Urinary bladder (tissue), 3 donors: ENCODE measurements at regions not wholly inside any gene's neighbourhood (a gene's known extent, or its start where the extent isn't known, plus 50 kb on each side); places are given as distances from the start of the nearest gene placed in this dataset.
A peak's percentile ranks its signal among the peaks of the same experiment; 100 is the strongest.

ENCODE experiments used
- DNase-seq: peaks from one replicate; pipeline ENCODE4 v3.0.0-alpha.2; 2015; ENCODE audit errors: extremely low spot score
- H3K27ac ChIP-seq: one replicate; pipeline ENCODE4 v1.5.1; 2013; ENCODE audit warnings: low read depth, mild to moderate bottlenecking, moderate library complexity
- H3K36me3 ChIP-seq: one replicate; pipeline ENCODE4 v1.6.1; 2013; ENCODE audit warnings: mild to moderate bottlenecking, moderate library complexity; ENCODE audit not compliant: insufficient read depth
- H3K4me1 ChIP-seq: one replicate; pipeline ENCODE4 v1.6.1; 2013; ENCODE audit warnings: mild to moderate bottlenecking, moderate library complexity; ENCODE audit not compliant: insufficient read depth
- H3K4me3 ChIP-seq: one replicate; pipeline ENCODE4 v1.5.1; 2013; ENCODE audit warnings: low read depth, low read length
- WGBS: extraction: QIAGEN DNeasy Blood & Tissue Kit; methylation state at CpG from one replicate; pipeline ENCODE4 v1.1.7; 2013; 5-methylcytosine and 5-hydroxymethylcytosine counted together
- donor health status: healthy with polysubstance abuse.
- donor health status: healthy.

GRCh38 chr5:118565335-118565971 is 422.9 kb downstream of the DTWD2 start:
- Histone ChIP-seq H3K4me1 (no peaks in the 10 kb centered on the region), H3K4me3 (no peak overlapping the region), H3K36me3 (no peaks in the 10 kb centered on the region), H3K27ac (no peak overlapping the region)
- WGBS: 88% methylated on average over 12 of the region's 12 CpGs
- no peak for DNase-seq

GRCh38 chr5:118561971-118562370 is 426.4 kb downstream of the DTWD2 start:
- DNase-seq: no peak
- Histone ChIP-seq H3K4me1 (no peaks in the 10 kb centered on the region), H3K27ac (no peak overlapping the region), H3K4me3 (no peak overlapping the region), H3K36me3 (no peaks in the 10 kb centered on the region)
- WGBS: 81% methylated on average over 3 of the region's 3 CpGs

- Histone ChIP-seq H3K36me3 (no peaks in the 10 kb centered on the region), H3K4me1 (no peaks in the 10 kb centered on the region), H3K4me3 (no peak overlapping the region), H3K27ac (no peak overlapping the region)
- DNase-seq: no peak
Observed at GRCh38 chr5:118561235-118561634, 427.1 kb downstream of the DTWD2 start.

GRCh38 chr5:118558871-118559270 is 429.5 kb downstream of the DTWD2 start:
- DNase-seq: no peak
- WGBS: 79% methylated on average over 1 of the region's 1 CpG

GRCh38 chr5:118557251-118557661 is 431.1 kb downstream of the DTWD2 start:
- Histone ChIP-seq H3K4me1 (no peaks in the 10 kb centered on the region), H3K4me3 (no peak overlapping the region), H3K27ac (no peak overlapping the region), H3K36me3 (no peaks in the 10 kb centered on the region)
- WGBS: 51% methylated on average over 4 of the region's 4 CpGs
- peak; percentile 23 for DNase-seq

More at GRCh38 chr5:118558871-118559270, 429.5 kb downstream of the DTWD2 start:
- Histone ChIP-seq H3K27ac (no peak overlapping the region), H3K36me3 (no peaks in the 10 kb centered on the region), H3K4me3 (no peak overlapping the region), H3K4me1 (no peaks in the 10 kb centered on the region)

- DNase-seq: no peak
- Histone ChIP-seq H3K4me1 (no peaks in the 10 kb centered on the region), H3K4me3 (no peak overlapping the region), H3K36me3 (no peaks in the 10 kb centered on the region), H3K27ac (no peak overlapping the region)
- WGBS: 86% methylated on average over 5 of the region's 5 CpGs
Observed at GRCh38 chr5:118556792-118557191, 431.6 kb downstream of the DTWD2 start.

DNA sequence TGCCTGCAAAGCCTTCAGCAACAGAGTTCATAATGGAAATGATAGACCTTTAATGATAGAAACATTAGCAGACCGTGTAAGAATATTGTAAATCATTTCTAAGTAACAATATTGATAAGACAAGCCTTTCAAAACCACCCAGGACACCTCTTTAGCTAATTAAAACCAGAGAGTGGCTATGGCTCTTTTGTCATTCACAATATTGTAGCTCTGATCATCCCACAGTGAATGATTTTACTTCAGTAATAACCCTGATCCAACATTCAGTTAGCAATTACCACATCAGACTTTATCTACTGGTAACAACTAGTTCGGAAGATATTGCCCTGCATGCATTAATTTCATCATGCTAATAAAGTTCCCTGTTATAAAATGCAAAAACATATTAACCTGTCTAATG is 432.6 kb downstream of the DTWD2 start:
- H3K4me3 ChIP-seq: no peak overlapping the region
- no peaks in the 10 kb centered on the region for H3K4me1 ChIP-seq
- no peak overlapping the region for H3K27ac ChIP-seq
- 79% methylated on average over 2 of the region's 2 CpGs for WGBS
- H3K36me3 ChIP-seq: no peaks in the 10 kb centered on the region
- no peak for DNase-seq

DNA sequence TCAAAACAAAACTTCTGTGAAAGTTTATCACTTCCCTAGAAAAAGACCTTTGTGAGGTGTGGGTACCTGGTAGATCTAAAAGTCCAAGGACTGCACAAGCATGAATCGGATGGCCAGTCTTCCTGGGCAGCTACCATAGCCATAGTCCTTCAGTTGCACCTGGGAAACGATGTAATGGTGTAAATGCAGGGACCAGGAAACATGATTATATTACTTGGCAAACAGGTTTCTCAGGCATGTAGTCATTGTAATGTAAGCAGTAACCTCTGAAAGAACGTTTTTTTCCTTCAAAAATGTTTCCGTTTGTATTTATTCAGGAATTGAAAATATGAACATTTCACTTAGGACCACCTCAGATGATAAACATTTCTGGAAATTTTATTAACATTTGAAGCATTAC is 433.4 kb downstream of the DTWD2 start:
- peak; percentile 15 for DNase-seq
- no peaks in the 10 kb centered on the region for H3K36me3 ChIP-seq
- 75% methylated on average over 4 of the region's 4 CpGs for WGBS

GRCh38 chr5:118554241-118554640 is 434.1 kb downstream of the DTWD2 start:
- Histone ChIP-seq H3K4me1 (no peaks in the 10 kb centered on the region), H3K36me3 (no peaks in the 10 kb centered on the region), H3K4me3 (no peak overlapping the region), H3K27ac (no peak overlapping the region)
- DNase-seq: no peak
- 94% methylated on average over 2 of the region's 2 CpGs for WGBS

More for the DNA sequence above, 433.4 kb downstream of the DTWD2 start:
- H3K4me1 ChIP-seq: no peaks in the 10 kb centered on the region
- H3K27ac ChIP-seq: no peak overlapping the region
- no peak overlapping the region for H3K4me3 ChIP-seq

- H3K4me1 ChIP-seq: no peaks in the 10 kb centered on the region
- WGBS: 68% methylated on average over 3 of the region's 3 CpGs
- H3K36me3 ChIP-seq: no peaks in the 10 kb centered on the region
- H3K4me3 ChIP-seq: no peak overlapping the region
- no peak for DNase-seq
- H3K27ac ChIP-seq: no peak overlapping the region
Observed at GRCh38 chr5:118553662-118554061, 434.7 kb downstream of the DTWD2 start.

- no peak for DNase-seq
- WGBS: 93% methylated on average over 2 of the region's 2 CpGs
- no peak overlapping the region for H3K4me3 ChIP-seq
- no peak overlapping the region for H3K27ac ChIP-seq
- H3K36me3 ChIP-seq: no peaks in the 10 kb centered on the region
- no peaks in the 10 kb centered on the region for H3K4me1 ChIP-seq
Observed at GRCh38 chr5:118552731-118553360, 435.5 kb downstream of the DTWD2 start.

DNA sequence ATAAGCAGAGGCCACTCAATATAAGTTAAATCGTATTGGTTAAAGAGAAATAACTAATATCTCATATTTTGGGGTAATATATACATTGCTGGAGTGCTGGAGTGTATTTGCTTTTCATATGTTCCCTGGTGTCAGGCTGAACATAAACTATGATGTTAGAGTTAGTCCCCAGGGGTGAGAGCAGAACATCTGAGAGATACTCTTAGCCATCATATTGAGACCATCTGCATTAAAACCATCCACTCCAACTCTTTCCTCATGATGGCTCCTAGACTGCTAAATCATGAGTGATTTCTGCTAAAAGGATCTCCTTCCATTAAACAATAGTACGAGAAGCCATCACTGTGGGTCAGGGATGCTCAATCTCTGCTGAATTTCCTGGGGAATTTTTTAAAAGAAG is 436.2 kb downstream of the DTWD2 start:
- no peak for DNase-seq
- Histone ChIP-seq H3K4me3 (no peak overlapping the region), H3K4me1 (no peaks in the 10 kb centered on the region), H3K36me3 (no peaks in the 10 kb centered on the region), H3K27ac (no peak overlapping the region)
- 84% methylated on average over 2 of the region's 2 CpGs for WGBS

- no peak for DNase-seq
- no peaks in the 10 kb centered on the region for H3K36me3 ChIP-seq
- H3K4me3 ChIP-seq: no peak overlapping the region
Observed at GRCh38 chr5:118551716-118552115, 436.6 kb downstream of the DTWD2 start.

GRCh38 chr5:118551031-118551430 is 437.3 kb downstream of the DTWD2 start:
- no peaks in the 10 kb centered on the region for H3K36me3 ChIP-seq
- H3K4me3 ChIP-seq: no peak overlapping the region
- no peak overlapping the region for H3K27ac ChIP-seq
- no peak for DNase-seq
- H3K4me1 ChIP-seq: no peaks in the 10 kb centered on the region

More at GRCh38 chr5:118551716-118552115, 436.6 kb downstream of the DTWD2 start:
- WGBS: 43% methylated on average over 1 of the region's 1 CpG
- Histone ChIP-seq H3K27ac (no peak overlapping the region), H3K4me1 (no peaks in the 10 kb centered on the region)
